H1 (cell line): ENCODE measurements at regions not wholly inside any gene's neighbourhood (a gene's known extent, or its start where the extent isn't known, plus 50 kb on each side); places are given as distances from the start of the nearest gene placed in this dataset.

ENCODE experiments used
- E2F6 ChIP-seq: IDR thresholded peaks from 2 replicates; pipeline ENCODE4 v1.6.1; 2012; ENCODE audit warnings: inconsistent platforms
- GABPA ChIP-seq: IDR thresholded peaks from 2 replicates; pipeline ENCODE4 v1.6.1; 2011; ENCODE audit warnings: mild to moderate bottlenecking, low read length, moderate library complexity, borderline replicate concordance; ENCODE audit not compliant: insufficient read depth
- SP4 ChIP-seq: IDR thresholded peaks from 2 replicates; pipeline ENCODE4 v1.6.1; 2012; ENCODE audit warnings: low read length, inconsistent platforms
- TAF1 ChIP-seq: IDR thresholded peaks from 2 replicates; pipeline ENCODE4 v1.6.1; 2011; ENCODE audit warnings: mild to moderate bottlenecking, low read depth, low read length
- TCF12 ChIP-seq: IDR thresholded peaks from 2 replicates; pipeline ENCODE4 v1.6.1; 2011; ENCODE audit warnings: low read depth, mild to moderate bottlenecking, low read length
- TF ChIP-seq, protein P1 (sequence below), 3 experiments: IDR thresholded peaks; 1 replicate in 2 of 3; 2 replicates in 1 of 3; pipeline versions ENCODE4 v1.5.1 to v1.6.1; 2011; ENCODE audit warnings: low read length in 3 of 3, mild to moderate bottlenecking in 3 of 3, inconsistent platforms in 2 of 3, low read depth in 1 of 3, moderate library complexity in 1 of 3; ENCODE audit not compliant: insufficient read depth in 1 of 3; ENCODE audit errors: control extremely low read depth in 1 of 3

DNA sequence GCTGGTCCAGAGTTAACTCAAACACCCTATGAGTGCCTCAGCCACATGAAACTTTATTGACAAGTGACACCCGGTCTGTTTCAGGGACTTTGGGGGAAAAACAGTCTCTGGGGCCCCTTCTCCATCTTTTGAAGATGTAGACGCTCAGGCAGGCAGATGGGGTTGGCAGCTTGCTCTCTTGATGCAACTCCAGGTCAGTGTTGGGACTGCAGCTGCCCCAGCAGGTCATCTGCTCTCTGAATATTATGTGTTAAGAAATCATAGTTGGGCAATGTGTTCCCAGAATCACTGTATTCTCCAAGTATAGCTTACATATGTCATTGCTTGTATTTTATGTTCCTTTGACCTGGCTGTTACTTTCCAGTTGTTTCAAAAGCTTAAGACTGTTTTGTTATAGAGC is 544.9 kb upstream of the MGMT start:
- TF ChIP-seq TAF1 (no peak), SP4 (no peak), TCF12 (no peak), GABPA (no peak), E2F6 (no peak)
- TF ChIP-seq, protein P1, sequence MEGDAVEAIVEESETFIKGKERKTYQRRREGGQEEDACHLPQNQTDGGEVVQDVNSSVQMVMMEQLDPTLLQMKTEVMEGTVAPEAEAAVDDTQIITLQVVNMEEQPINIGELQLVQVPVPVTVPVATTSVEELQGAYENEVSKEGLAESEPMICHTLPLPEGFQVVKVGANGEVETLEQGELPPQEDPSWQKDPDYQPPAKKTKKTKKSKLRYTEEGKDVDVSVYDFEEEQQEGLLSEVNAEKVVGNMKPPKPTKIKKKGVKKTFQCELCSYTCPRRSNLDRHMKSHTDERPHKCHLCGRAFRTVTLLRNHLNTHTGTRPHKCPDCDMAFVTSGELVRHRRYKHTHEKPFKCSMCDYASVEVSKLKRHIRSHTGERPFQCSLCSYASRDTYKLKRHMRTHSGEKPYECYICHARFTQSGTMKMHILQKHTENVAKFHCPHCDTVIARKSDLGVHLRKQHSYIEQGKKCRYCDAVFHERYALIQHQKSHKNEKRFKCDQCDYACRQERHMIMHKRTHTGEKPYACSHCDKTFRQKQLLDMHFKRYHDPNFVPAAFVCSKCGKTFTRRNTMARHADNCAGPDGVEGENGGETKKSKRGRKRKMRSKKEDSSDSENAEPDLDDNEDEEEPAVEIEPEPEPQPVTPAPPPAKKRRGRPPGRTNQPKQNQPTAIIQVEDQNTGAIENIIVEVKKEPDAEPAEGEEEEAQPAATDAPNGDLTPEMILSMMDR (IDR thresholded peaks at IDR 0.05; ENCODE audit: control extremely low read depth in 1 of 3, insufficient read depth in 1 of 3, low read depth in 1 of 3, low read length in 3 of 3) = no peak
